ENCODE measurements at regions not wholly inside any gene's neighbourhood (a gene's known extent, or its start where the extent isn't known, plus 50 kb on each side); places are given as distances from the start of the nearest gene placed in this dataset.
A peak's percentile ranks its signal among the peaks of the same experiment; 100 is the strongest.

- no peaks in the 10 kb centered on the region for H3K9me3 ChIP-seq
- no peak for TF ChIP-seq CTCF (IDR thresholded peaks at IDR 0.05)
- H3K36me3 ChIP-seq = no peaks in the 10 kb centered on the region
- H3K27me3 ChIP-seq = no peaks in the 10 kb centered on the region
- ATAC-seq = peak; percentile 79
- H3K4me1 ChIP-seq = no peaks in the 10 kb centered on the region
- DNase-seq = no peak
- peak overlapping the region; percentile 8 for H3K27ac ChIP-seq
- H3K4me3 ChIP-seq = no peak overlapping the region
- intact Hi-C loops (cut with DNase I) = no loop called here
Observed at GRCh38 chr2:144686518-144687215, 166.7 kb upstream of the ZEB2 start.

- intact Hi-C loops (cut with DNase I) = no loop called here
- no peaks in the 10 kb centered on the region for H3K4me1 ChIP-seq
- DNase-seq (no peak), ATAC-seq (no peak)
- H3K36me3 ChIP-seq = no peaks in the 10 kb centered on the region
- H3K27ac ChIP-seq = no peak overlapping the region
- no peak for TF ChIP-seq CTCF (IDR thresholded peaks at IDR 0.05)
- no peaks in the 10 kb centered on the region for H3K27me3 ChIP-seq
- H3K9me3 ChIP-seq = no peaks in the 10 kb centered on the region
- no peak overlapping the region for H3K4me3 ChIP-seq
Observed at GRCh38 chr2:144683966-144684365, 164.0 kb upstream of the ZEB2 start.

GRCh38 chr2:144683107-144683753 is 163.3 kb upstream of the ZEB2 start:
- no peak for ATAC-seq
- Histone ChIP-seq H3K27me3 (no peaks in the 10 kb centered on the region), H3K27ac (no peak overlapping the region), H3K9me3 (no peaks in the 10 kb centered on the region), H3K36me3 (no peaks in the 10 kb centered on the region), H3K4me3 (no peak overlapping the region), H3K4me1 (no peaks in the 10 kb centered on the region)
- TF ChIP-seq CTCF (IDR thresholded peaks at IDR 0.05) = no peak
- intact Hi-C loops (cut with DNase I) = no loop called here
- no peak for DNase-seq

- Histone ChIP-seq H3K4me3 (no peak overlapping the region), H3K27ac (no peak overlapping the region), H3K9me3 (no peaks in the 10 kb centered on the region), H3K4me1 (no peaks in the 10 kb centered on the region), H3K27me3 (no peaks in the 10 kb centered on the region), H3K36me3 (no peaks in the 10 kb centered on the region)
- DNase-seq (no peak), ATAC-seq (peak; percentile 42)
- intact Hi-C loops (cut with DNase I) = no loop called here
- no peak for TF ChIP-seq CTCF (IDR thresholded peaks at IDR 0.05)
Observed at GRCh38 chr2:144682248-144682647, 162.3 kb upstream of the ZEB2 start.

- H3K27ac ChIP-seq = no peak overlapping the region
- H3K4me1 ChIP-seq = no peaks in the 10 kb centered on the region
- H3K36me3 ChIP-seq = no peaks in the 10 kb centered on the region
- no peaks in the 10 kb centered on the region for H3K27me3 ChIP-seq
- intact Hi-C loops (cut with DNase I) = no loop called here
- H3K9me3 ChIP-seq = no peaks in the 10 kb centered on the region
- DNase-seq (no peak), ATAC-seq (no peak)
- TF ChIP-seq CTCF (IDR thresholded peaks at IDR 0.05) = no peak
- H3K4me3 ChIP-seq = no peak overlapping the region
Observed at GRCh38 chr2:144681389-144681788, 161.5 kb upstream of the ZEB2 start.
